SK-N-MC (cell line): ENCODE measurements at regions not wholly inside any gene's neighbourhood (a gene's known extent, or its start where the extent isn't known, plus 50 kb on each side); places are given as distances from the start of the nearest gene placed in this dataset.

Experiments
- DNase-seq: peaks from one replicate; pipeline ENCODE4 v3.0.0-alpha.2; 2011; ENCODE audit warnings: low read depth, low spot score
- H3K27ac ChIP-seq: fragments of 200-600 bp; sonication (generic); 2 replicates; pipeline ENCODE4 v1.5.1; 2016; ENCODE audit warnings: mixed run types
- H3K36me3 ChIP-seq: fragments of 200-600 bp; sonication (generic); 2 replicates; pipeline ENCODE4 v1.6.1; 2017; ENCODE audit warnings: antibody characterized with exemption, low read length, mixed read lengths; ENCODE audit not compliant: insufficient read depth
- H3K4me3 ChIP-seq: fragments of 200-600 bp; sonication (generic); 2 replicates; pipeline ENCODE4 v1.5.1; 2016
- H3K9ac ChIP-seq: fragments of 200-600 bp; sonication (generic); 2 replicates; pipeline ENCODE4 v1.8.0; 2017; ENCODE audit warnings: mixed run types, mixed read lengths; ENCODE audit not compliant: insufficient read length
- H3K9me3 ChIP-seq: fragments of 200-600 bp; sonication (generic); 2 replicates; pipeline ENCODE4 v1.6.1; 2017; ENCODE audit warnings: low read depth, mild to moderate bottlenecking, antibody characterized with exemption, low read length, moderate library complexity, mixed read lengths
- EZH2 ChIP-seq: fragments of 200-600 bp; sonication (generic); IDR thresholded peaks from one replicate; pipeline ENCODE4 v1.6.1; 2017; ENCODE audit warnings: antibody characterized with exemption
- FOXP2 ChIP-seq: optimal IDR thresholded peaks from 2 replicates; pipeline ENCODE3; 2011; ENCODE audit warnings: mild to moderate bottlenecking, moderate library complexity; ENCODE audit not compliant: insufficient read depth; ENCODE audit errors: extremely low read length, control extremely low read depth
- POLR2AphosphoS5 ChIP-seq: IDR thresholded peaks from 2 replicates; pipeline ENCODE4 v1.6.1; 2012; ENCODE audit warnings: mild to moderate bottlenecking, low read depth, low read length, borderline replicate concordance

- Histone ChIP-seq H3K27ac (no peak overlapping the region), H3K9ac (no peak overlapping the region), H3K4me3 (no peak overlapping the region), H3K36me3 (no peaks in the 10 kb centered on the region), H3K9me3 (no peaks in the 10 kb centered on the region)
- TF ChIP-seq POLR2AphosphoS5 (no peak), FOXP2 (no peak), EZH2 (no peak)
- no peak for DNase-seq
Measured at GRCh38 chr2:129237966-129238725, 741.3 kb upstream of the RAB6C start.

- Histone ChIP-seq H3K4me3 (no peak overlapping the region), H3K9ac (no peak overlapping the region), H3K9me3 (no peaks in the 10 kb centered on the region), H3K27ac (no peak overlapping the region), H3K36me3 (no peaks in the 10 kb centered on the region)
- TF ChIP-seq FOXP2 (no peak), POLR2AphosphoS5 (no peak), EZH2 (no peak)
- DNase-seq, result no peak
Measured at GRCh38 chr2:129239141-129239540, 740.3 kb upstream of the RAB6C start.

GRCh38 chr2:129240061-129240460 lies 739.4 kb upstream of the RAB6C start:
- H3K9ac ChIP-seq, result no peak overlapping the region
- TF ChIP-seq EZH2 (no peak), FOXP2 (no peak), POLR2AphosphoS5 (no peak)
- no peaks in the 10 kb centered on the region for H3K36me3 ChIP-seq
- H3K9me3 ChIP-seq, result no peaks in the 10 kb centered on the region
- H3K4me3 ChIP-seq, result no peak overlapping the region
- no peak for DNase-seq
- H3K27ac ChIP-seq, result no peak overlapping the region

- Histone ChIP-seq H3K36me3 (no peaks in the 10 kb centered on the region), H3K27ac (no peak overlapping the region), H3K9ac (no peak overlapping the region), H3K9me3 (no peaks in the 10 kb centered on the region), H3K4me3 (no peak overlapping the region)
- DNase-seq, result no peak
- TF ChIP-seq POLR2AphosphoS5 (no peak), FOXP2 (no peak), EZH2 (no peak)
Measured at GRCh38 chr2:129242269-129242668, 737.2 kb upstream of the RAB6C start.

GRCh38 chr2:129247751-129248150 lies 731.7 kb upstream of the RAB6C start:
- Histone ChIP-seq H3K36me3 (no peaks in the 10 kb centered on the region), H3K9me3 (no peaks in the 10 kb centered on the region), H3K4me3 (no peak overlapping the region), H3K27ac (no peak overlapping the region), H3K9ac (no peak overlapping the region)
- TF ChIP-seq POLR2AphosphoS5 (no peak), EZH2 (no peak), FOXP2 (no peak)
- DNase-seq, result no peak

GRCh38 chr2:129248198-129248597 lies 731.3 kb upstream of the RAB6C start:
- Histone ChIP-seq H3K27ac (no peak overlapping the region), H3K9me3 (no peaks in the 10 kb centered on the region), H3K4me3 (no peak overlapping the region), H3K9ac (no peak overlapping the region), H3K36me3 (no peaks in the 10 kb centered on the region)
- DNase-seq, result no peak
- TF ChIP-seq FOXP2, result no peak

GRCh38 chr2:129252781-129253460 lies 726.5 kb upstream of the RAB6C start:
- TF ChIP-seq FOXP2 (no peak), EZH2 (no peak), POLR2AphosphoS5 (no peak)
- Histone ChIP-seq H3K36me3 (no peaks in the 10 kb centered on the region), H3K9me3 (no peaks in the 10 kb centered on the region), H3K9ac (no peak overlapping the region), H3K27ac (no peak overlapping the region), H3K4me3 (no peak overlapping the region)
- no peak for DNase-seq

GRCh38 chr2:129253461-129253812 lies 726.0 kb upstream of the RAB6C start:
- H3K9me3 ChIP-seq, result no peaks in the 10 kb centered on the region
- no peak overlapping the region for H3K4me3 ChIP-seq
- H3K36me3 ChIP-seq, result no peaks in the 10 kb centered on the region
- H3K27ac ChIP-seq, result no peak overlapping the region
- DNase-seq, result no peak
- TF ChIP-seq EZH2 (no peak), FOXP2 (no peak), POLR2AphosphoS5 (no peak)
- no peak overlapping the region for H3K9ac ChIP-seq

GRCh38 chr2:129254718-129255117 lies 724.7 kb upstream of the RAB6C start:
- no peaks in the 10 kb centered on the region for H3K9me3 ChIP-seq
- DNase-seq, result no peak

More at GRCh38 chr2:129254718-129255117, 724.7 kb upstream of the RAB6C start:
- no peak for TF ChIP-seq POLR2AphosphoS5
- no peak for TF ChIP-seq EZH2
- no peak for TF ChIP-seq FOXP2
- no peak overlapping the region for H3K9ac ChIP-seq
- H3K36me3 ChIP-seq, result no peaks in the 10 kb centered on the region
- no peak overlapping the region for H3K27ac ChIP-seq
- no peak overlapping the region for H3K4me3 ChIP-seq
